Right ventricle myocardium superior (tissue), 1 donor: ENCODE measurements at regions not wholly inside any gene's neighbourhood (a gene's known extent, or its start where the extent isn't known, plus 50 kb on each side); places are given as distances from the start of the nearest gene placed in this dataset.
"Not testable (repeated sequence)": the region's sequence is repeated elsewhere in the genome, so short reads cannot be mapped to it uniquely, and the experiment has no call there.

ENCODE experiments used
- ATAC-seq: fragments of 200-7000 bp; cut with Tn5 transposase; one replicate; pipeline ENCODE4 v1.9.1; 2020; ENCODE audit warnings: mild to moderate bottlenecking; ENCODE audit not compliant: poor library complexity
- DNase-seq: peaks from one replicate; pipeline ENCODE4 v3.0.0-alpha.2; 2020
- intact Hi-C: fragments of 100-400 bp; cut with DNase I; formaldehyde crosslinking; loops from one replicate; pipeline ENCODE4 v1.11.2; 2022
- donor health status: DM: no; HTN: yes; CAD: no; lungs with severe emphysema.

GRCh38 chr11:87809256-87809655 is 366.0 kb downstream of the RAB38 start:
- no peak for DNase-seq
- ATAC-seq: no peak
- intact Hi-C loops: no loop called here

DNA sequence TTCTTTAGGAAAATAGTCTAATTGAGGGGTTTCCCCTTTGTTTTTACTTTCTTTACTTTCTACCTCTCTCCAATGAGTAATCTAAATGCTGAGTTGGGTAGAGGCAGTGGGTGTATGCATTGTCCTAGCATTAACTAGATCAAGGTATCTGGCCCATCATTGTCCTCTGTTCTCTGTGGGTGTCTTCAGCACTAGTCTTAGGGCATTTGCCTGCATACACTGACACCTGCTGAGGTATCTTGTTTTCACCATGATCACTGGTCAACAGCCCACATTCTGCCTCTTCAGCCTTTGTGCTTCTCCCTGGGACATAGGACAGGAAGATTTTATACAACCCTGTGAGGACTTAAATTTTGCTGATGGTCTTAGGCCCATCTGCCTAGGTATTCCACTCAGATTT is 371.1 kb downstream of the RAB38 start:
- no peak for ATAC-seq
- intact Hi-C loops: no loop called here

GRCh38 chr11:87803748-87804147 is 371.5 kb downstream of the RAB38 start:
- no peak for DNase-seq
- ATAC-seq: no peak
- intact Hi-C loops: no loop called here

More for the DNA sequence above, 371.1 kb downstream of the RAB38 start:
- no peak for DNase-seq

DNA sequence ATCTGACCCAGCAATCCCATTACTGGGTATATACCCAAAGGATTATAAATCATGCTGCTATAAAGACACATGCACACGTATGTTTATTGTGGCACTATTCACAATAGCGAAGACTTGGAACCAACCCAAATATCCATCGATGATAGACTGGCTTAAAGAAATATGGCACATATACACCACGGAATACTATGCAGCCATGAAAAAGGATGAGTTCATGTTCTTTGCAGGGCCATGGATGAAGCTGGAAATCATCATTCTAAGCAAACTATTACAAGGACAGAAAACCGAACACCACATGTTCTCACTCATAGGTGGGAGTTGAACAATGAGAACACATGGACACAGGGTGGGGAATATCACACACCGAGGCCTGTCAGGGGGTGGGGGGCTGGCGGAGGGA is 390.4 kb downstream of the RAB38 start:
- intact Hi-C loops, ATAC-seq, DNase-seq: not testable (repeated sequence)

- intact Hi-C loops: no loop called here
- ATAC-seq (no peak), DNase-seq (no peak)
These were observed 395.2 kb downstream of the RAB38 start for GRCh38 chr11:87780068-87780413.

DNA sequence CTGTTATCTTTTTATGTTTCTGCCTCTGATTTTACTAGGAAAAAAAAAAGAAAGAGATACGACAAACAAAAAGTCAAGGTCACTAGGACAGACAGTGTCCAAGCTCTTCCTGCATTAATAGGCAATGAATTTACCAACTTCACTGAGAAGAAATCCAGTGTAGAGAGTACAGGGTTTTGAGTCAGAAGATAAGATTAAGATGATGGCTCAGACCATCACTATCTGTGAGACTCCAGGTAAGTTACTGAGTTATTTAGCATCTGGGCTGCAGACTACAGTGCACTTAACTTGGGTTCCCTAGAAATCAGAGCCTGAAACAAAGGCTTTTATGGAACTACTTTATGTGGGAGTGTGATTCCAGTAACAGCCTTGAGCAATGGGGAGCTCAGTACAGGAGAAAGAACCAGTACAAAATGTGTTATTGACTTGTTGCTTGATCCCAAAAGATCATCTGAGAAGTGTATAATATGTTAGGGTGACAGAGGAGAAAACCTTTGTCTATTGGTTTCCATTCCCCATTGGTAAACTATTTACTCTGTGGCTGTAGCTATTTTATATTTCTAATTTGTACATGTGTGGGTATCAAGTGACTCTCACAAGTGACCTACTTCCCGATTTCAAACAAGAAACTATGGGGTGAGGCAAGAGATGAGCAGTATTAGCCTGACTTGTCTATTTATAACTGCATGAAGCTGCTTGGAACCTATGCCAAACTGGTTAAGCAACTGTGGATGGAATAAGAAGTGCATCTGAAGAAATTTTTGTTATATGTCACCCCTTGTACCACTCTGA is 395.8 kb downstream of the RAB38 start:
- ATAC-seq: no peak
- intact Hi-C loops: no loop called here

DNA sequence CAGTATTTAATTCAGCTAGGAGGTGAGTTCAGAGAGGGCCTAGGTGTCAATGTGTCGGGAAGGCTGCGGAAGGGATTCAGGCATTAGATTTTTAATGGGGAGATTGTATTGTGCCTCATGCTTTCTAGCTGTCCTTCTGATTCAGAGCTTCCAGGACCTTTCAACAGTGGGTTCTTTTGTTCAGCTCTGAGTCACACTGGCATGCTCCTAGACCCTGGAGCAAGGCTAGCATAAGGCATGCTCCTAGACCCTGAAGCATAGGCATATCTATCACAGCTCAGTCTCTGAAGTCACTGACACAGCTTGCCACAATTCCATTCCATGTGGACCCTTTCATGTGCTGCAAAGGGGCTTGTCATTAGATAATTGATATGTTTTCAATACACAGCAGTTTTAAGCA is 396.9 kb downstream of the RAB38 start:
- intact Hi-C loops: no loop called here

More for the DNA sequence above, 395.8 kb downstream of the RAB38 start:
- DNase-seq: no peak

DNA sequence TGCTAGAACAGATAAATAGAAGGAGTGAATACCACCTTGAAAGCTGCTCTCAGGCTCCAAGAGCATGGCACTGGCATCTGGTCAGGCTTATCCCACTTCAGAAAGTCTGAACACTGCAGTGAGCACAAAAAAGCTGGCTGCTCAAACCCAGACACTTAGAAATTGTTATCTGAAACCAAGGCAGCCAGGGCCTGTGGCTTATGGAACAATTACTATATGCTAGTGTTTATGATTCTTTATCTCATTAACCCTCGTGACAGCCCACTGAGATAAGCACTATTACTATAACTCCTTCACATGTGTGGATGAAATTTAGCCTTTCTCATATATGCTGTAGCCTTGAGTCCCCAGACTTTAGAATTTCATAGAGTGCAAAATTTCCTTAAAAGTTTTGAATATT is 400.2 kb downstream of the RAB38 start:
- ATAC-seq (no peak), DNase-seq (no peak)
- intact Hi-C loops: no loop called here

More for the DNA sequence above, 396.9 kb downstream of the RAB38 start:
- ATAC-seq (no peak), DNase-seq (no peak)

GRCh38 chr11:87769661-87770060 is 405.6 kb downstream of the RAB38 start:
- no peak for ATAC-seq
- intact Hi-C loops: no loop called here
- DNase-seq: no peak

- DNase-seq: no peak
- intact Hi-C loops: no loop called here
- ATAC-seq: no peak
These were observed 407.6 kb downstream of the RAB38 start for GRCh38 chr11:87767615-87768014.

DNA sequence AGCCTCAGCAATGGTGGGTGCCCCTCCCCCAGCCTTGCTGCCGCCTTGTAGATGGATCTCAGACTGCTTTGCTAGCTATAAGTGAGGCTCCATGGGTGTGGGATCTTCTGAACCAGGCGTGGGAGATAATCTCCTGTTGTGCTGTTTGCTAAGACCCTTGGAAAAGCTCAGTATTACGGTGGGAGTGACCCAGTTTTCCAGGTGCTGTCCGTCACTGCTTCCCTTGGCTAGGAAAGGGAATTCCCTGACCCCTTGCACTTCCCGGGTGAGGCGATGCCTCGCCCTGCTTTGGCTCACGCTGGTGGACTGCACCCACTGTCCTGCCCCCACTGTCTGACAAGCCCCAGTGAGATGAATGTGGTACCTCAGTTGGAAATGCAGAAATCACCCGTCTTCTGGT is 411.2 kb downstream of the RAB38 start:
- not testable (repeated sequence) for ATAC-seq, DNase-seq

DNA sequence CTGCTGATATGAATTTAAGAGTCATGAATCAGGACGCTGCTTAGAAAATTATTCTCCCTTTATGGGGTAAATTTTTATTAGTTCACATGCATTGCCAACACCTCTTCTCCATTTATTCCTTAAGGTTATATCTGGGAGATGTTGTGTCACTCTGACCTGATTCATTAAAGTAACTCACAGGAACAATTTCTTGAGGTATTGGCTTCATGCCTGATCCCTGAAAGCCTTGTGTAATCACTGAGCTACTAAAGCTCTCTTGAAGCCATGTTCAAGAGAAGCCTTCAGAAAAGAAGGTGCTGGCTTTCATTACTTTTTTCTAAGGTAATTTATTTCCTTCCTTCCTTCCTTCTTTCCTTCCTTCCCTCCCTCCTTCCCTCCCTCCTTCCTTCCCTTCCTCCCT is 420.6 kb downstream of the RAB38 start:
- intact Hi-C loops: no loop called here

More for the DNA sequence above, 411.2 kb downstream of the RAB38 start:
- intact Hi-C loops: not testable (repeated sequence)

GRCh38 chr11:87753143-87753542 is 422.1 kb downstream of the RAB38 start:
- ATAC-seq (no peak), DNase-seq (no peak)
- intact Hi-C loops: no loop called here

More for the DNA sequence above, 420.6 kb downstream of the RAB38 start:
- ATAC-seq: no peak
- DNase-seq: no peak

DNA sequence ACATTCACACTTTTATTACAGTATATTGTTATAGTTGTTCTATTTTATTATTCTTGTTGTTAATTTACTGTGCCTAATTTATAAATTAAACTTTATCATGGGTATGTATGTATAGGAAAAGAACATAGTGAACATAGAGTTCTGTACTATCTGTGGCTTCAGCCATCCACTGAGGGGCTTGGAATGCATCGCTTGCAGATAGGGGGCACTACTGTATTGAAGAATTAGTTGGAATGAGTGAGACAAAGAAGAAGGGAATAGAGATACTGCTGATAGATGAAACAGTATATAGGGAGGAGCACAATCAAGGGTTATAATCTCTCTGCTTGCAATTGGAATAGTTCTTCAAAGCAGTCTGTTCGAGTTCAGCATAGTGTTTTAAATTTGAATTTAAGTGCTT is 432.2 kb downstream of the RAB38 start:
- ATAC-seq: no peak

DNA sequence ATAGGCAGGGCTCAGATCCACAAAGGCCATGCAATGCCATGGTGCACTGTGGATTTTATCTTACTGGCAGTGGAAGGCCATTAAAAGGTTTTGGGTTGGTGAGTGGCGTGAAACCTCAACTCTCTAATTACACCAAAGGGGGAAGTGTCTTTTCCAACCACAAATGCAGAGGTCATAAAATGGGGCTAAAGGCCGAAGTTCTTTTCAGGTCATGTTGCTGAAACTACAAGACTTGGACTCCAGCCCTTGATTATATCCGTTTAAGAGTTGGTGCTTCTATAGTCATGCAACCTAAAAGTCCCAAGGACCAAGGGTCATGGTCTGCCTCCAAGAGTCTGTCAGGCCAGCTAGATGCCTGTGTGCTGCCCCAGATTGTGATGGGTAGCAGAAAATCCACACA is 434.3 kb downstream of the RAB38 start:
- no peak for DNase-seq
- intact Hi-C loops: no loop called here
- ATAC-seq: no peak

More for the DNA sequence above, 432.2 kb downstream of the RAB38 start:
- no peak for DNase-seq
- intact Hi-C loops: no loop called here

DNA sequence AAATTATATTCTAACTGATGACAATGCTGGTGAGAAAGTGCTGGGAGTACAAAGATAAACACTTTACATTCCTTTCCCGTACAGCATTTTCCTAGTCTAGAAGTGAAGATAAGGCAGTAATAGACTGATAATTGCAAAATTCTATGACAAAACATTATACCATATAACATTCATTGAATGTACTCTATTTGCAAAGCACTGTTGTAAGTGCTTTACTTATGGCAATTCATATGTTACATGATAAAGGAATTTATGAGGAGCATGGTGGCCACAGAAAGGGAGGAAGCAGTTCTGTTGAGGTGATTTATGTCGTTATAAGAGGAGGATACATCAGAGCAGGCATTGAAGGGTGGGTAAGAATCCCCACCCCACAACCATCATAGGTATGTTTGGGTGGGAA is 434.8 kb downstream of the RAB38 start:
- ATAC-seq (no peak), DNase-seq (no peak)
- intact Hi-C loops: no loop called here

DNA sequence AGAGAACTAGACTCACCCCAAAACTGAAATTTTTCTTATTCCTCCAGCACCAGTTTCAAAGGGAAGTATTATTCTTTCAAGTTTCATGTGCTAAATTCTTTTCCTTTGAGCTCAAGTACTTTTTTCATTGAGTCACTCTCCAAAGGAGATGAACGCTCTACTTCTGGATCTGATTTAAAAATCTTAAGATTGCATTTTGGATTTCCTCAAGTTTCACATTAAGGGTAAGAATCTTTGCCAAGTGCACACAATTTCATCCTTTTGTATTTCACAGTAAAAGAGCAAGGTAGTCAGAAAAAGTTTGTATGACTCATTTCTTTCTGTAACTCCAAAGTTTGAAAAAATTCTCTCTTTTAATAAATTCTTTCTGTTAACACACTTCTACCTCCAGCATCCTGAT is 435.5 kb downstream of the RAB38 start:
- DNase-seq: no peak
- intact Hi-C loops: no loop called here
- ATAC-seq: no peak

GRCh38 chr11:87739261-87739660 is 436.0 kb downstream of the RAB38 start:
- ATAC-seq (no peak), DNase-seq (no peak)
- intact Hi-C loops: no loop called here

GRCh38 chr11:87736928-87737327 is 438.3 kb downstream of the RAB38 start:
- intact Hi-C loops: no loop called here
- DNase-seq (no peak), ATAC-seq (no peak)

DNA sequence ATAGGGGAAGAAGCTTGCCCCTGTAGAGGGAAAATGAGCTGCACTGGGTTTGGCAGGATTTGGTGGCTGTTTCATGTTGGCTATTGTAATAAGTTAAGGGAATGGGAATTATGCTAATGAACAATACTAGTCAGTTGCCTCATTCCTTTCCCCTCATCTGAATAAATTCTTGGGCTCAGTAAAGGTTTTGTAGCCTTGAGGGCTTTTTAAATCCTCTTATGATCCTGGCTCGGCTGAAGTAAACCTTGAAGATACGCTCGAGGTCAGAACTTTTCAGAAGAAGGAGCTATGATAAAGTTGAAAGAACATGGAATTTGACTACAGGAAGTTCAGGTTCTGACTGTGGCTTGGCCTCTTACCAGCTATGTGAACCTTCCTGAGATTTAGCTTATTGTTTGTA is 448.7 kb downstream of the RAB38 start:
- ATAC-seq (no peak), DNase-seq (no peak)
- intact Hi-C loops: no loop called here

DNA sequence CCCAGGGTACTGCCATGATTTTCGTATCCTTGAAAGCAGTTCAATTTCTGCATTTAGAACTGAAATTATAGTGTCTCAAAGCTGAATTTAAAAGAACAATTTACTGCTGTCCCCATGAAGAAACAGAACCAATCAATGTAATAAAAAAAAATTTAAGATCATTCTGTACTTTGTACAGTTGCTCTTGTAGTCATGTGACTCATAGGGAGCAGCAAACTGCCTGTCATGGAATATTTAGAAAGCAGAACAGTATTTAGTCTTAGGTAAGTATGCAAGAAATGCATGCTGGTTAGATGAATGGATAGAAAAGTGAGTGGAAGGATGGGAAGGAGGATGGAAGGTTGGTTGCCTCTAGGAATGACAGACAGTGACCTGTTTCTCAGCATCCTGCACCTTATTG is 450.9 kb downstream of the RAB38 start:
- intact Hi-C loops: no loop called here
- no peak for ATAC-seq

More for the DNA sequence above, 450.9 kb downstream of the RAB38 start:
- DNase-seq: no peak
